ENCODE measurements at regions not wholly inside any gene's neighbourhood (a gene's known extent, or its start where the extent isn't known, plus 50 kb on each side); places are given as distances from the start of the nearest gene placed in this dataset.

- TF ChIP-seq POLR2A (IDR thresholded peaks at IDR 0.05; ENCODE audit: low read length) = no peak
- TF ChIP-seq, protein P1, sequence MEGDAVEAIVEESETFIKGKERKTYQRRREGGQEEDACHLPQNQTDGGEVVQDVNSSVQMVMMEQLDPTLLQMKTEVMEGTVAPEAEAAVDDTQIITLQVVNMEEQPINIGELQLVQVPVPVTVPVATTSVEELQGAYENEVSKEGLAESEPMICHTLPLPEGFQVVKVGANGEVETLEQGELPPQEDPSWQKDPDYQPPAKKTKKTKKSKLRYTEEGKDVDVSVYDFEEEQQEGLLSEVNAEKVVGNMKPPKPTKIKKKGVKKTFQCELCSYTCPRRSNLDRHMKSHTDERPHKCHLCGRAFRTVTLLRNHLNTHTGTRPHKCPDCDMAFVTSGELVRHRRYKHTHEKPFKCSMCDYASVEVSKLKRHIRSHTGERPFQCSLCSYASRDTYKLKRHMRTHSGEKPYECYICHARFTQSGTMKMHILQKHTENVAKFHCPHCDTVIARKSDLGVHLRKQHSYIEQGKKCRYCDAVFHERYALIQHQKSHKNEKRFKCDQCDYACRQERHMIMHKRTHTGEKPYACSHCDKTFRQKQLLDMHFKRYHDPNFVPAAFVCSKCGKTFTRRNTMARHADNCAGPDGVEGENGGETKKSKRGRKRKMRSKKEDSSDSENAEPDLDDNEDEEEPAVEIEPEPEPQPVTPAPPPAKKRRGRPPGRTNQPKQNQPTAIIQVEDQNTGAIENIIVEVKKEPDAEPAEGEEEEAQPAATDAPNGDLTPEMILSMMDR (IDR thresholded peaks at IDR 0.05) = no peak
- TF ChIP-seq CHD4 (IDR thresholded peaks at IDR 0.05; ENCODE audit: borderline replicate concordance) = no peak
- no peak for TF ChIP-seq ESRRA (IDR thresholded peaks at IDR 0.05; ENCODE audit: borderline replicate concordance, low read length)
- TF ChIP-seq JUNB (IDR thresholded peaks at IDR 0.05) = no peak
- no peak for TF ChIP-seq POLR2AphosphoS2 (conservative IDR thresholded peaks at IDR 0.05; ENCODE audit: low read length)
- TF ChIP-seq USF2 (IDR thresholded peaks at IDR 0.05) = no peak
- no peak for TF ChIP-seq ZC3H11A (IDR thresholded peaks at IDR 0.05)
- no peak for TF ChIP-seq CHD2 (IDR thresholded peaks at IDR 0.05; ENCODE audit: low read length, partially characterized antibody)
- no peak for TF ChIP-seq E2F6 (IDR thresholded peaks at IDR 0.05; ENCODE audit: borderline replicate concordance, low read depth)
Measured at GRCh38 chr5:75960129-75960528, 123.1 kb upstream of the SV2C start.
